Erythroblast (primary cell): ENCODE measurements at regions not wholly inside any gene's neighbourhood (a gene's known extent, or its start where the extent isn't known, plus 50 kb on each side); places are given as distances from the start of the nearest gene placed in this dataset.

Experiments used
- GATA1 ChIP-seq: IDR thresholded peaks from 2 replicates; pipeline ENCODE4 v1.6.1; 2011; ENCODE audit warnings: low read depth, mild to moderate bottlenecking, control low read depth, low read length, moderate library complexity
- POLR2A ChIP-seq: IDR thresholded peaks from 2 replicates; pipeline ENCODE4 v1.6.1; 2011; ENCODE audit warnings: mild to moderate bottlenecking, low read length

DNA sequence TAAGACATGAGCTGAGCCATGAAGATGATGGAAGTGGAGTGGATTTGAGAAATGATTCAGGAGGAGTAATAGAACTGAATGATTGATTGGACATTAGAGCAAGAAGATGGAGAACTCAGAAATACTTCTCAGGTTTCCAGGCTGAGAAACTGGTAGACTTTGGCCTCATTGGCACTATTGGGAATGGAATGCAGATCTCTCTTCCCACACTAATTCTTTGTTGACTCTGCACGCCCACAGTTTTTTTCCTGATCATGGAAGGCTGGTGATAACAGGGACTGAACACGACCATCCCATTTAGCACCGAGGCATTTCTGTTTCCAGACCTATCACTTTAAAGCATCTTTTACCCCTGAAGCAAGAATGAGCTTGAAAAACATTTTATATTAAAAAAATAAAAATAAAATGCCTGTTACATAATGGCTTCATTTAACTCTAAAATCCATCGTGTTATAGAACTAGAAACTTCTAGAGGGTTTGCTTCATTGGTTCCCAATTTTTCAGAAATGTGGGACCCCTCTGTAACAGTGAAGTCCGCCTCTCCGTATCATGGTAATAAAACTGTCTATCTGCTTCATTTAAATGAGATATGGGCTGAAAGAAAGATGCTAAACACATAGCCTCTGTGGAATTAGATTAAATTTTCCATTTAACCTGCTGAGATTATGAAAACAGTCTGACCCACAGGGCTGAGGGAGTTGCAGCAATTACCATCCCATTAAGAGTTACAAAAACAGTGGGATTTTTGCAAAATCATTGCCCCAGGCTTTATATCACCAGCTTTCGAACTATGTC lies 562.0 kb upstream of the CFAP20DC start:
- TF ChIP-seq POLR2A = no peak
- no peak for TF ChIP-seq GATA1
